IPS-NIHi7 (cell line): ENCODE measurements at regions not wholly inside any gene's neighbourhood (a gene's known extent, or its start where the extent isn't known, plus 50 kb on each side); places are given as distances from the start of the nearest gene placed in this dataset.
A peak's percentile ranks its signal among the peaks of the same experiment; 100 is the strongest.

Source experiments
- DNase-seq: peaks from one replicate; pipeline ENCODE4 v3.0.0; 2012; ENCODE audit warnings: mixed read lengths; ENCODE audit errors: extremely low spot score

- no peak for DNase-seq
Observed at GRCh38 chr10:4198216-4198615, 413.2 kb upstream of the KLF6 start.

DNA sequence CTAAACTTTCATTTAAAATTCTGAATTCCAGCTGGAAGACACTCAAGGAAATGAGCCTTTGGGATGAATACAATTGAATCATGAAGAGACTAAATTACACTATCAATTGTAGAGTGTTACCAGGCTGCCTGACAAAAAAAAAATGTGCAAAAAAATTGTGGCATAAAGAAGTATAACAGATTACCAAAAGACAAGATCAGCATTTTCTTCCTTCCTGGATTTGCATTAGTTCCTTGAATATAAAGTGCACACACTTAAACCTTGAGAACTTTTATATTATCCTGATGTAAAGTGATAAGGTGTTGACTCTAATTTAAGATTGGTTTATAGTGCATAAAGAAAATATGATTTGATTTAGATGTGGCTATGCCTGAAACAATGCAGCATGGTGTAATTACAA is 412.7 kb upstream of the KLF6 start:
- no peak for DNase-seq

DNA sequence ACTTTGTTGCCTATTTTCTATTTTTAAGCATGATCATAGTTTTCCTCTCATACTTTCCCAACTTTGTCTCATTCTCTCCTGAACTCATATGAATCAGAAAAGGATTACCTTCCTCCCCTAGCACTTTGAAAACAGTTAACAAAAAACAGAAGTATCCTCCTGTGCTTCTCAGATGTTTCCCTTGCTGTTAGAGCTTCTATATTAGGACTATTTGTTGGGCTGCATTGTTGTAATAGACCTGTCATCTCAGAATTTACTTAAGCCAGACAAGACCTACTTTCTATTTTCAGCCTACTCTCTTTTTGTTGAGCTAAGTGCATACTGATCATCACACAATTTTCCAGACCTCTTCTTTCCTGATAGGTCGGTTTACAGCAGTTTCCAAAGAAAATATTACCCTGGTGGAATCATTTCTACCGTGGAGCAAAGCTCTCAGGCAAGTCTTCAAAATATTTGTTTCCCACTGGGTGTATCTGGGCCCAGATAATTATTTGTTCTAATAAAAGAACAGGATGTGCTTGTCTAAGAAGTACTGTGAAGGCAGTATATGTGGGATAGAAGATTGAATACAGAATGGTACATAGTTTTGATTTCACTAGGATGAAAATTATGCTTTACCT is 411.9 kb upstream of the KLF6 start:
- DNase-seq, result no peak

- no peak for DNase-seq
Observed at GRCh38 chr10:4196183-4196582, 411.2 kb upstream of the KLF6 start.

- no peak for DNase-seq
Observed at GRCh38 chr10:4195213-4195612, 410.2 kb upstream of the KLF6 start.

GRCh38 chr10:4194231-4194630 is 409.2 kb upstream of the KLF6 start:
- no peak for DNase-seq

DNA sequence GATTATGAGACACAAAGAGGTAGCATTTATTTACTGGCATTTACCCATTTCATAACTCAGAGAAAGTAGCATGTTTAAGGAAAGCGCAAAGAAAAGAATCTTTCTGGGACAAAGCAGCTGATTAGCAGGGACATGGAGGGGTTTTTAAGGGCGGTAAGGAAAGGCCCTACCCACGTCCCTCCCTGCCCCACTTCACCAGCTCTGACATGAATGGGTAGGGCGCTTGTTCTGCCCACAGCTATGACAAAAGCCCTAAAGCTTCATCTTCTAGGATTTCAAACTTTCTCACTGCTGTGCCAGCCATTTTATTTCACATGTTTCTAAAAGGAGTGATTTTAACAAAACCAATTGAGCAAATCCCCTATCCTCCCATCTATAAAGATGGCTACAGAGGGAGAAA is 406.9 kb upstream of the KLF6 start:
- DNase-seq, result no peak

DNA sequence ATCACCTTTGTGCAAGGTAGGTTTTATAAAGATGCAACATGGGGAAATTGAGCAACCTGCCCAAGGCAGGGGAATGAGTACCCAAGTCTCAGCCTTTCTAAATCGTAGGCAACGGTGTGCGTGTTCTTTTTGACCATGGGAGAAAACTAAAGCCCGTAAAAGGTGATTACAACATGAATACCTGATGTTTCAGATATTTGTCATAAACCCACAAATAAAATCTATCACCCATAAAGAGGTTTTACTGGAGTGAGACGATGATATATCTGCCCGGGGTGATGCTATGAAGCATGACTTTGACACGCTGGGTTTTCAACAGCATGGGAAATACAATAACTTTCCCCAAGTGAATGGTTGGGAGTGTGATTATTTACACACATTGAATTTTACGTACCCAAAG is 406.3 kb upstream of the KLF6 start:
- no peak for DNase-seq

- no peak for DNase-seq
Observed at GRCh38 chr10:4190876-4191275, 405.9 kb upstream of the KLF6 start.

DNA sequence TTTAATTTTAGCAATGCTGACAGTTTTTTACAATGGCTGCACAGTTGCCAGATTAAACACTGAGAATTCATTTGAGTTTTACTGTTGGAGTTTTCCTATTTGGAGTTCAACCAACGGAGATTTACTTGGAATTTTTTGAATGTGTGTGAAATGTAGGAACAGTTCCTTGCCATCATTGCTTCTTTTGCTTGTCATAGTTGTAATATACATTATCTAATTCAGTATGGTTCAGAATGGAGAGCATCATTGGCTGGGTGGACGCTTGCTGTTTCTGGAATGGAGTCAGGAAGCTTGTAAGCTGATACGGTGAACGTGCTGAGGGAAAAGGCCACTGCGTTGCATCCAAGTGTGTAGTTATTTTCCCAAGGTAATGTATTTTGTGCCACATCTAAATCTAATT is 404.3 kb upstream of the KLF6 start:
- DNase-seq, result no peak

- DNase-seq, result no peak
Observed at GRCh38 chr10:4188406-4188805, 403.4 kb upstream of the KLF6 start.

DNA sequence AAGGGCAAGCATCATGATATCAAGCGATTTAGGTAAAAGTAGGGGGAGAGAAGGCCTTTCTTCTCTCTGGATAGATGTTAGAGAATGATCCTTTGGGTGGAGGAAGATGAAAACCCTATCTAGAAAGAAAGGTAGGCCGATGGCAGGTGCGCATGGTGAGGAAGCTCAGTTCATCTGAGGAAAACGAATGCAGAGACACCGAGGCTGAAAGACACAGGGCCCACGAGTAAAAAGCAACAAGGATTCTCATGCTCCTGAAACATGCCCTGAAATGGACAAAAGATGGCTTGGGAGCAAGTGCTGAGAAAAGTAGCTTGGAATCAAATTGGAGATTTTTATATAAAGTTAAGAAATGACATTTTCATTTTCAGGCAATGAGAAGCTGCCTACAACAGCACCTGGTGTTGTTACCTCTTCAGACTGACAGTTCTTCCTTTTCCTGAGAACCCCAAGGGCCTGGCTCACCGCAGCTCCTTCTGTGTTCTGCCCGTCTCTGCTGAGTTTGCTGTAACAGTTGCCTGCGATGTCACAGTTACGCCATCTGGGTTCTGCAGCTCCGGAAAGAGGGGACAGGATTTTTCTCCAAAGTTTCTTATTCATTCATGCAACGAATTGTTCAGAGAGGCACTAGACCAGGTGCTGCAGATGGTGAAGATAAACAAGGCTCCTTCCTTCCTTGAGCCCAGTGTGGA is 402.0 kb upstream of the KLF6 start:
- DNase-seq, result no peak

- DNase-seq, result no peak
Observed at GRCh38 chr10:4183761-4184261, 398.8 kb upstream of the KLF6 start.

DNA sequence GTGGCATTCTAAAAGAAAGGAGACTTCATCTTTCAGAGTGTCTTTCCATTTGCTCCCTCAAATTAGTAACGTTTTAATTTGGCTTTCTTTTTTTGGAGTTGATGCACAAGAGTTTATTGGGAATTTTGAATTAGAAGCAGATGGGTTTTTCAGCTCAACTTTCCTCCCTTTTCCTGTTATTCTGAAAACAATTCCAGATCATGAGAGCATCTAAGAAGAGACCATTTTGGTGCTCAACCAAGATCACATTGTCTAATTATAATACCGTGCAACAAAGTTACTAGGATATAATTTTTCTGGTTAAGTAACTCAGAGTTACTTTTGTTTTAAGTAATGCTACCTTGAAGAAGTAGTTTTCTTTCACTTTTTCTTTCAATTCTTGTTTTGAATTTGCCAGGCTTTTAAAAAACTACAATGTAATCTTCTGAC is 396.6 kb upstream of the KLF6 start:
- DNase-seq, result no peak

DNA sequence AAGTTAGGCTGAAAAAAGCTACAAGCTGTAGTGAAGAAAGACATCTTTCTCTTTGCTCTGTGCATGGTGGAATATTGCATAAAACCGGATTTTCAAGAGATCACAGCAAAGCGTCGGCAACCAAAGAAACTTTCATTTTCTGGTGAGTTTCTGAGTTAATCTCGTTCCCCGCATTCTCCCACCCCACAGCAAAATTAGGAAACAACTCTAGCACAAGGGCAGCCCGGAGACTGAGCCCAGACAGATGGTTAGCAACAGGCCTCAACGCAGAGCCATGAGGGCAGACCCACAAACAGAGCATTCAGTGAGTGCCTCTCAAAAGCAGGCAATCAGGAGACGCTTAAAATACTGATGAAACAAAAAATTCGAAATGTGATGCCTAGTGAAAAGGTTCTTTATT is 396.1 kb upstream of the KLF6 start:
- no peak for DNase-seq

- no peak for DNase-seq
Observed at GRCh38 chr10:4177791-4178190, 392.8 kb upstream of the KLF6 start.

DNA sequence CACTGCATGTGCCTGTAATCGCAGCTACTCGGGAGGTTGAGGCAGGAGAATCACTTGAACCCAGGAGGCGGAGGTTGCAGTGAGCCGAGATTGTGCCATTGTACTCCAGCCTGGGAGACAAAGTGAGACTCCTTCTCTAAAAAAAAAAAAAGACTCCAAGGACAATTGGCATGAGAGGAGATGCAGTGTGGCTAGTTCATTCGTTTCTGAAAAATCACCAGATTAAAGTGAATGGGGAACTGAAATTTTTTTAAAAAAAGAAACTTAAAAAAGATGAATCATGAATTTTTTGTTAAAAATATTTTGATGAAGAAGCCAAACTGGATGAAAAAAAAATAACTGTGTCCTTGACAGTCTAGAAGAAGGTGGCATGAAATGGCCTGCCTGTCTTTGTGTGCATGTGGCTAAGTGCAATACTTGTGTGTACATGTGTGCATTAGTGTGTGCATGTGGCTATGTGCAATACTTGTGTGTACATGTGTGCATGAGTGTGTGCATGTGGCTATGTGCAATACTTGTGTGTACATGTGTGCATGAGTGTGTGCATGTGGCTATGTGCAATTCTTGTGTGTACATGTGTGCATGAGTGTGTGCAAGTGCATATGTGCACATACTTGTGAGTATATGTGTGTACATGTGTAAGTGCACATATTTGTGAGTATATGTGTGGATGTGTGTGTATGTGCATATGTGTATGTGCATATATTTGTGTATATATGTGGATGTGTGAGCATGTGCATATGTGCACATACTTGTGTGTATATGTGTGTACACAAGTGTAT is 391.7 kb upstream of the KLF6 start:
- DNase-seq, result no peak

- DNase-seq, result peak; percentile 66
Observed at GRCh38 chr10:4174197-4174596, 389.2 kb upstream of the KLF6 start.

DNA sequence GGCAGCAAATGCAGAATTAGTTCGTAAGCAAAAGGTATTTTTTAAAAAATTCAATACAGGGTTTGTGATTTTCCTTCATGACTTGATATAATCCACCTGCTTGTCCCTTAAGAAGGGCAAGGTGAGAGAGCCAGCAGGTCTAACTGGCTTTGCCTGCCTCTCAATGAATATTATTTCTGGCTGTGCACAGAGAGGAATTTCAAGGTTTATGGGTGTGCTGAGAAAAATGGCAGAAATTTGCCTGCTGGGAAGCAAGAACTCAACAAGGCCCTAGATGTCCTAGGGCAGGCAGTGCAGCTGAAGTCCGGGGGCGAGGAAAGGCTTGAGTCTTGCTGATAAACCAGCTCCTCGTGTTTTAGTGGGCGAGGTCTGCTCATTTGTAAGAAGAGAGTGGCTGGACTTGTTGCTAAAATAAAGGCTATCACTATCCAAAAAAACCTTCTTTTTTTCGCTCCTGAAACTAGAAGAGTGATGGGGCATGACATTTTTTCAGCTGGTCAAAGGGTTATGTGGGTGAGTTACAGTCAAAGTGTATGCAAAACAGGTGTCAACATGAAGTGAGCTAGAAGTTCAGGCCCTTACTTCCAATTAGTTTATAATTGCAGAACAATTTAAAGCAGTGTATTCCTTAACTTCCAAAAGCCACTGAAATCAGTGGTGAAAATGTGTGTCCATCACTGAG is 385.8 kb upstream of the KLF6 start:
- no peak for DNase-seq

- DNase-seq, result no peak
Observed at GRCh38 chr10:4170181-4170580, 385.2 kb upstream of the KLF6 start.

DNA sequence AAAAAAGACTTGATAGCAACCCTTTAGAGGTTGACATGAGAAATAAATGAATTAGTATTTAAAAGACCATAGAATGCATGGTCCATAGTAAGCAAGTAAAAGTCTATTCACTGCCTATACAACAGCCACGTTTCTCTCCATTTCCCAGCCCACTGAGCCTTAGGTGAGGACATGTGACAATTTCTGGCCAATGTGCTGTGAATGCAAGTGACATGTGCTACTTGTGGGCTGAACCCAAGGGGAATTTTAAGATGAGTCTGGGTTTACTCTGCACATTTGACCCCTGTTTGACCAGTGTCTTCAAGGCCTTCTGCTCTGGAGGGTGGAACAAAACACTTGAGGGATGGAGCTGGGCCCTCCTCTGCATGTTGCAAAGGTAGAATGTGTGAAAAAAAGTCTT is 384.4 kb upstream of the KLF6 start:
- no peak for DNase-seq

DNA sequence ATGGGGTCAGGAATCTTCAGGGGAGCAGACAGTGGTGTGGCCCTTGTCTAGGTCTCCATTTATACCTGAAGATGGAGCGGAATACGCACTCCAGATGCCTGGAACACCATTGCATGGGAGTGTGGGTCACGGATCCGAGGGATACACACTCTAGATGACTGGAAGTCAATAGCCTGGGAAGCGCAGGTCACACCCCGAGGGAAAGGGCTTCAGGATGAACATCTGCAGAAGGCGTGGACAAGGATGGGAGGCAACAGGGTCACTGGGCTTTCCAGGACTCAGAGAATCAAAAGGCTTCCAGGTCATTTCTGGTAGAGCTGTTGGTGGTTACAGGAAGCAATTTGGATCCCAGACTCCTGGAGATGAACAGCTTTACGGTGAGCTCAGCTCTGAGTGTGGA is 382.2 kb upstream of the KLF6 start:
- DNase-seq, result no peak
